ENCODE measurements at regions not wholly inside any gene's neighbourhood (a gene's known extent, or its start where the extent isn't known, plus 50 kb on each side); places are given as distances from the start of the nearest gene placed in this dataset.

DNA sequence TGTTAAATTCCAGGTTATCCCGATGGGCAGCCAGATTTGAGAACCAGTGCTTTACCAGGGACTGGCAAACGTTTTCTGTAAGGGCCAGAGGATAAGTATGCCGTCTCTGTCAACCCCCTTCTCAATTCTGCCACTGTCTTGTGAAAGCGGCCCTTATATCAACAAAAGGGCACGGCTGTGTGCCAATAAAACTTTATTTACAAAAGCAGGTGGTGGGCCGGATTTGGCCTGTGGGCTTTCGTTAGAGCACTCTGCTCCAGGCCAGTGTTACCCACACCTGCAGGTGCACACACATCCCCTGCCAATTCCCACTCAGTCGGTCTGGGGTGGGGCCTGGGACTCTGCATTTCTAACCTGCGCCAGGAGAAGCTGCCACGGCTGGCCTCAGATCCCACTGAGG, 111.2 kb downstream of the RFLNA start:
- no peak for DNase-seq (ENCODE audit: low read depth in 2 of 2)
- H3K4me3 ChIP-seq (replicated peaks in 1 of 2; ENCODE audit: low read depth in 2 of 2, low read length in 2 of 2), result no peak overlapping the region
- TF ChIP-seq, protein P1, sequence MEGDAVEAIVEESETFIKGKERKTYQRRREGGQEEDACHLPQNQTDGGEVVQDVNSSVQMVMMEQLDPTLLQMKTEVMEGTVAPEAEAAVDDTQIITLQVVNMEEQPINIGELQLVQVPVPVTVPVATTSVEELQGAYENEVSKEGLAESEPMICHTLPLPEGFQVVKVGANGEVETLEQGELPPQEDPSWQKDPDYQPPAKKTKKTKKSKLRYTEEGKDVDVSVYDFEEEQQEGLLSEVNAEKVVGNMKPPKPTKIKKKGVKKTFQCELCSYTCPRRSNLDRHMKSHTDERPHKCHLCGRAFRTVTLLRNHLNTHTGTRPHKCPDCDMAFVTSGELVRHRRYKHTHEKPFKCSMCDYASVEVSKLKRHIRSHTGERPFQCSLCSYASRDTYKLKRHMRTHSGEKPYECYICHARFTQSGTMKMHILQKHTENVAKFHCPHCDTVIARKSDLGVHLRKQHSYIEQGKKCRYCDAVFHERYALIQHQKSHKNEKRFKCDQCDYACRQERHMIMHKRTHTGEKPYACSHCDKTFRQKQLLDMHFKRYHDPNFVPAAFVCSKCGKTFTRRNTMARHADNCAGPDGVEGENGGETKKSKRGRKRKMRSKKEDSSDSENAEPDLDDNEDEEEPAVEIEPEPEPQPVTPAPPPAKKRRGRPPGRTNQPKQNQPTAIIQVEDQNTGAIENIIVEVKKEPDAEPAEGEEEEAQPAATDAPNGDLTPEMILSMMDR (IDR thresholded peaks at IDR 0.05; ENCODE audit: low read depth, low read length), result no peak

DNA sequence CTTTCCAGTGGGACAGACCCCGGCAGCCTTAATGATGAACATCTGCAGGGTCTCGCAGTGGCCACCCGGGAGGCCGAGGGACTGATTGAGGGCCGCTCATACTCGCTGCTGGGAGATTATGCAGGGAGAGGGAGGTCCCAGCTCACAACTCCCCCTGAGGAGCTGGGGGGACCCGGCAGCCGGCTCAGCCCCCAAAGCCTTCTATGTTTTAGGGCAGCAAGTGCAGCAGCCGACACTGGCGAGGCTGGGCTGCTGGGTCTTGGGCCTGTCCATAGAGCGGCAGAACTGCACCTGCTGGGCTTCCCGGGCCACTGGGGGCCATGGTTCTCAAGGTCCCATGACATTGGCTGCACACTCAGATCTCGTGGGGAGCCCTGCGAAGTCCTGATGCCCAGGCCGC, 110.7 kb downstream of the RFLNA start:
- DNase-seq (ENCODE audit: low read depth in 2 of 2), result no peak
- no peak overlapping the region for H3K4me3 ChIP-seq (replicated peaks in 1 of 2; ENCODE audit: low read depth in 2 of 2, low read length in 2 of 2)
- TF ChIP-seq, protein P1 (IDR thresholded peaks at IDR 0.05; ENCODE audit: low read depth, low read length), result no peak

DNA sequence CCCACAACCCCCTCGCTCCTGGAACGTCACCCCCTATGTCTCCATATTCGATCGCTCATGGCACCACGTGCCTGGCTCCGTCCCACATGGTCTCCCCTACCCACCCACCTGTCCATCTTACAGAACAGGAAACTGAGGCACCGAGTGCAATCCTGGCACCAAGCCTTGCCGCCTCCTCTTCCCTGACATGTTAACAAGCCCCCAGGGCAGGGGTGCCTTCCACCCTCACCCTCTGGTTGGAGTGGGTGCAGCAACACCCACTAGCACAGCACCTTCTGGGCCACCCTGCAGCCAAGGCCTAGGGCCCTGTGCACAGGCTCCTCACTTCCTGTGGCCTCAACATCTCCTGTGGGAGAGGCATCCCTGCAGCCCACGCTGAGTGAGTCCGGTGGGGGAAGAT, 110.3 kb downstream of the RFLNA start:
- TF ChIP-seq, protein P1 (IDR thresholded peaks at IDR 0.05; ENCODE audit: low read depth, low read length), result no peak
- no peak overlapping the region for H3K4me3 ChIP-seq (replicated peaks in 1 of 2; ENCODE audit: low read depth in 2 of 2, low read length in 2 of 2)
- DNase-seq (ENCODE audit: low read depth in 2 of 2), result no peak

DNA sequence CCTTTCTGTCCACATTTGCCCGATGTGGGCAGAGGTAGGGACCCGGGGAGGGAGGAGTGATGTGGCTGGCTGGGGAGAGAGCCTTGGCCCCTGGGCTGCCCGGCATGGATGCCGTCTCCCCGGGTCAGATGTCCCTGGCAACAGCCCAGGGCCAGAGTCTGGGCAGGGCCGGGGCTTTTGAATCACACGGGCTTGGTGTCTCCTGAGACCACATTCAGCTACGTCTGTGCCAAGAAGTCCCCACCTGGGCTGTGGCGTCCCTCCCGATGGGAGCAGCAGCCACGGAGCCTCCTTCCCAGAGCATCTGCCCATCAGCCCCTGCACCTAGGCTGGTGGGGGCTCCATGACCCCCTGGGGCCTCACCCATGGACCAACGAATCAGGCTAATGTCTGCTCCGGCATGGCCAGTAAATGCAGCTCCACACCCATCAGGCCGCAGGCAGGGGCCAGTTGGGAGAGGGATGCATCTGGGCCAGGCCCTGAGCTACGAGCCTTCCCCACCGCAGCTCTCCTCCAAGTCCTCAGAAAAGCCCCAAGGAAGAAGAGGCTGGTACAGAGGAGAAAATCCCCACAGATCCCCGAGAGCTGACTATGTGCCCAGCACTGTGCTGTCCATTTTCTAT, 109.4 kb downstream of the RFLNA start:
- TF ChIP-seq, protein P1 (IDR thresholded peaks at IDR 0.05; ENCODE audit: low read depth, low read length), result no peak
- H3K4me3 ChIP-seq (replicated peaks in 1 of 2; ENCODE audit: low read depth in 2 of 2, low read length in 2 of 2), result no peak overlapping the region

DNA sequence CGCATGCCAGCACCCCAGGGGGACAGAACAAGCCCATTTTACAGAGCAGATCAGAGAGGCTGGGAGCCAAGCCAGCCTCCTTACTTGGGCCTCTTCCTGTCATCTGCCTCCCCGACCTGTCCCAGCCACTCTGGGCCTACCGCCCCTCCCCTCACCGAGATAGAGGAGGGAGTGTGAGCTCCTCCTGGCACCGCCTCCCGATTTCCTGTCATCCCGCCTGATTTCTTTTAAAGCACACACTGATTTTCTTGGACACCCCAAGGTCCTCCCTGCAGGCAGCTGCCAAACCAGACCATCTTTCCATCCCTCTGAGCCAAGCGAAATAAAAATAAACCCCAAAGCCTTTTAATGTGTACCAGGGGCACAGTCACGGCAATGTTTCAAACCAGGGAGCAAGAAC, 108.4 kb downstream of the RFLNA start:
- DNase-seq (ENCODE audit: low read depth in 2 of 2), result no peak
- TF ChIP-seq, protein P1 (IDR thresholded peaks at IDR 0.05; ENCODE audit: low read depth, low read length), result no peak
- no peak overlapping the region for H3K4me3 ChIP-seq (replicated peaks in 1 of 2; ENCODE audit: low read depth in 2 of 2, low read length in 2 of 2)

More for the DNA sequence above, 109.4 kb downstream of the RFLNA start:
- peak in 1 of 2 donors; percentile 57 for DNase-seq (ENCODE audit: low read depth in 2 of 2)

DNA sequence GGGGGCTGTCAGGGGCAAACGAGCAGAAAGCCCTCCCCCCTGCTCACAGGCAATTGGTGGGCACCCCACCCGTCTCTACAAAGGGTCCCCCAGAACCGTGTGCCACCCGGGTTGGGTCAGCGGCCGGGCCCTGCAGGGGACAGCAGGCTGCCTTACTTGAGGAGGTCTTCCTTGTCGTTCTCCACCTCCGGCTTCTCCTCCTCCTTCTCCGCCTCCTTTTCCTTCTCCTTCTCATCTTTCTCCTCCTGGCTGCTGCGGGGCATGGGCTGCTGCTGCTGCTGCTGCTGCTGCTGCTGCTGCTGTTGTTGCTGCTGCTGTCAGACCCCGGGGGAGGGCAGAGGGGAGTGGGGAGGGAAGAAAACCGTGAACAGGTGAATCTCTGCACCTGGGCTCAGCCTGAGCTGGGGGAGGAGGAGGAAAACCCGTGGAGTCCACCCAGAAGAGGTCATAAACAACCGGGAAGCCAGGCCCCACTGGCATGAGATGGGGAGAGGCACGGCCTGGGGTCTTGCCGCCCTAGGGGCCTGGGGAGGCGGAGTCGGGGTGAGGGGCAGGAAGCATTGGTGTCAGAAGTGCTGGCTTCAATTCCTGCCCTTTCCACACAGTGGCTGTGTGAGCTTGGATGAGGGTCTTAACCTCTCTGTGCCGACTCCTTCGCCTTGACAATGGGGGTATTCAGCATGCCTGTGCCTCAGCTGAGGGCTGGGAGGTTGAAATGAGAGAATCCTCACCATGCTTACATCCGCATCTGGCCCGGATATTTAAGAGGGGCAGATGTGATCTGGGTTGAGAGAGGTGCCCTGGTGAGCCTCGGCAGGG, 107.6 kb downstream of the RFLNA start:
- TF ChIP-seq, protein P1 (IDR thresholded peaks at IDR 0.05; ENCODE audit: low read depth, low read length), result no peak
- H3K4me3 ChIP-seq (replicated peaks in 1 of 2; ENCODE audit: low read depth in 2 of 2, low read length in 2 of 2), result no peak overlapping the region
- DNase-seq (ENCODE audit: low read depth in 2 of 2), result no peak
